K562 (cell line): ENCODE measurements at regions not wholly inside any gene's neighbourhood (a gene's known extent, or its start where the extent isn't known, plus 50 kb on each side); places are given as distances from the start of the nearest gene placed in this dataset.

Experiments used
- ATAC-seq: fragments of 200-7000 bp; cut with Tn5 transposase; 3 replicates; pipeline ENCODE4 v1.9.1; 2020; ENCODE audit warnings: moderate library complexity
- BruUV-seq: library from RNA; stranded (reverse); fragments of 400-500 nt; replicated peaks from 2 replicates; lab custom pipeline; 2021; lab: Mats Ljungman, UMichigan
- CTCF ChIA-PET: fragments of 300-600 bp; formaldehyde crosslinking; extraction: SDS; loops from one replicate; lab custom pipeline; 2021; ENCODE audit warnings: low intra/inter-chr PET ratio; lab: Yijun Ruan, JAX
- POLR2A ChIA-PET: fragments of 300-600, 350-650 bp; sonication (Branson Sonifier 250); formaldehyde crosslinking; extraction: SDS; loops from one replicate; lab custom pipeline; 2021; ENCODE audit warnings: antibody characterized with exemption, inconsistent platforms; lab: Yijun Ruan, JAX
- DNase-seq, 4 experiments: peaks; one replicate each; pipeline versions ENCODE4 v3.0.0 to v3.0.0-alpha.2; 2011 to 2018; ENCODE audit warnings: low spot score in 3 of 4, mixed read lengths in 3 of 4; ENCODE audit errors: extremely low read depth in 1 of 4
- FAIRE-seq: peaks from 2 replicates; lab custom pipeline; 2011; peaks lifted over from hg19 to GRCh38; lab: Jason Lieb, UNC
- H2AFZ ChIP-seq: 2 replicates; pipeline ENCODE4 v1.6.0; 2011; ENCODE audit warnings: low read depth, low read length, control low read depth, inconsistent platforms
- H3K27ac ChIP-seq: fragments of 200-600 bp; 3 replicates; pipeline ENCODE4 v1.8.0; 2011; ENCODE audit warnings: low read depth, mild to moderate bottlenecking, control low read depth, inconsistent platforms, low read length, moderate library complexity, mixed read lengths; ENCODE audit errors: extremely low read depth
- H3K27me3 ChIP-seq, 2 experiments: fragments of 300-600 bp in 1 of 2; 2 replicates in 1 of 2; 3 replicates in 1 of 2; pipeline versions ENCODE4 v1.6.0 to v1.8.0; 2011; ENCODE audit warnings: inconsistent platforms in 2 of 2, low read length in 2 of 2, mild to moderate bottlenecking in 1 of 2, mixed read lengths in 1 of 2, moderate library complexity in 1 of 2; ENCODE audit not compliant: control insufficient read depth in 2 of 2, insufficient read depth in 2 of 2
- H3K36me3 ChIP-seq: fragments of 300-600 bp; 3 replicates; pipeline ENCODE4 v1.8.0; 2011; ENCODE audit warnings: mild to moderate bottlenecking, low read length, inconsistent platforms; ENCODE audit not compliant: control insufficient read depth, insufficient read depth
- H3K4me1 ChIP-seq, 2 experiments: fragments of 200-600 bp in 1 of 2; replicated peaks in 1 of 2; 2 replicates in 1 of 2; 3 replicates in 1 of 2; pipeline versions ENCODE4 v1.5.1 to v1.8.0; 2011; ENCODE audit warnings: inconsistent platforms in 2 of 2, low read length in 2 of 2, mild to moderate bottlenecking in 1 of 2, mixed read lengths in 1 of 2, moderate library complexity in 1 of 2; ENCODE audit not compliant: control insufficient read depth in 2 of 2, insufficient read depth in 2 of 2
- H3K4me2 ChIP-seq: 2 replicates; pipeline ENCODE4 v1.6.1; 2011; ENCODE audit warnings: low read length, control low read depth, inconsistent platforms, mixed read lengths; ENCODE audit not compliant: insufficient read depth
- H3K4me3 ChIP-seq: fragments of 200-600 bp; sonication (generic), shearing (Covaris generic); 2 replicates; pipeline ENCODE4 v1.5.1; 2016; ENCODE audit warnings: control low read depth, inconsistent platforms
- H3K79me2 ChIP-seq: fragments of 200-600 bp; 3 replicates; pipeline ENCODE4 v1.8.0; 2011; ENCODE audit warnings: low read length, inconsistent platforms; ENCODE audit not compliant: control insufficient read depth, insufficient read depth
- H3K9ac ChIP-seq, 2 experiments: 2 replicates each; pipeline versions ENCODE4 v1.6.0 to v1.6.1; 2011; ENCODE audit warnings: low read depth in 2 of 2, low read length in 2 of 2, control low read depth in 1 of 2, inconsistent platforms in 1 of 2, mild to moderate bottlenecking in 1 of 2, mixed read lengths in 1 of 2; ENCODE audit not compliant: insufficient read depth in 1 of 2
- H3K9me1 ChIP-seq: one replicate; pipeline ENCODE4 v1.6.0; 2011; ENCODE audit warnings: inconsistent platforms, mild to moderate bottlenecking, low read length, moderate library complexity; ENCODE audit not compliant: control insufficient read depth, insufficient read depth
- H3K9me3 ChIP-seq: replicated peaks from 2 replicates; pipeline ENCODE4 v1.5.1; 2011; ENCODE audit warnings: low read depth, low read length, inconsistent platforms; ENCODE audit not compliant: control insufficient read depth, insufficient read depth
- H4K20me1 ChIP-seq: replicated peaks from 2 replicates; pipeline ENCODE4 v1.6.1; 2011; ENCODE audit warnings: low read length, inconsistent platforms, mixed read lengths; ENCODE audit not compliant: control insufficient read depth, insufficient read depth
- BMI1 ChIP-seq: fragments of 150-350 bp; IDR thresholded peaks from 2 replicates; pipeline ENCODE4 v1.6.1; 2014; ENCODE audit warnings: low read length
- DPF2 ChIP-seq: fragments of 450-650 bp; IDR thresholded peaks from 2 replicates; pipeline ENCODE4 v1.6.1; 2016
- FOXJ2 ChIP-seq: fragments of 200-800 bp; sonication (Bioruptor generic); IDR thresholded peaks from 2 replicates; pipeline ENCODE4 v1.6.1; 2016; ENCODE audit warnings: missing genetic modification characterization, missing compliant biosample characterization
- GATA2 ChIP-seq: sonication (generic); formaldehyde crosslinking; IDR thresholded peaks from 2 replicates; pipeline ENCODE4 v1.4.0; 2020; ENCODE audit warnings: mild to moderate bottlenecking, missing genetic modification reagents
- IRF2 ChIP-seq: sonication (generic); formaldehyde crosslinking; IDR thresholded peaks from 2 replicates; pipeline ENCODE4 v1.8.1; 2022; ENCODE audit warnings: mild to moderate bottlenecking, missing genetic modification reagents
- RBM39 ChIP-seq: fragments of 200-400 bp; formaldehyde crosslinking; optimal IDR thresholded peaks from 2 replicates; pipeline ENCODE3; 2018; ENCODE audit warnings: low read depth, low read length
- USF2 ChIP-seq: sonication (generic); formaldehyde crosslinking; IDR thresholded peaks from 2 replicates; pipeline ENCODE4 v1.5.0; 2020; ENCODE audit warnings: missing genetic modification reagents
- ZC3H4 ChIP-seq: sonication (generic); formaldehyde crosslinking; IDR thresholded peaks from 2 replicates; pipeline ENCODE4 v1.9.0; 2021; ENCODE audit warnings: missing genetic modification reagents, borderline replicate concordance
- ZNF696 ChIP-seq: fragments of 250-450 bp; sonication (Bioruptor Pico); conservative IDR thresholded peaks from 2 replicates; pipeline ENCODE4 v1.4.0; 2020; ENCODE audit warnings: mild to moderate bottlenecking, moderate library complexity
- WGBS: fragments of 100-300 bp; shearing (Covaris generic); methylation state at CpG from one replicate; pipeline ENCODE4 v1.1.6; 2016; ENCODE audit warnings: low coverage, mixed read lengths; ENCODE audit not compliant: insufficient coverage; ENCODE audit errors: missing lambda C conversion rate; 5-methylcytosine and 5-hydroxymethylcytosine counted together
- in situ Hi-C: fragments of 300-500 bp; cut with MboI; formaldehyde crosslinking; loops from 4 replicates; pipeline ENCODE4 v1.15.0; 2018; ENCODE audit warnings: inconsistent platforms, mixed read lengths
- intact Hi-C: fragments of 100-400 bp; cut with micrococcal nuclease; formaldehyde crosslinking; loops from 2 replicates; pipeline ENCODE4 v1.14.2; 2022

GRCh38 chr22:48436201-48436931, 1391.3 kb downstream of the BRD1 start:
- H3K4me2 ChIP-seq = no peak overlapping the region
- H3K36me3 ChIP-seq = no peaks in the 10 kb centered on the region
- no peaks in the 10 kb centered on the region for H3K9me3 ChIP-seq
- H4K20me1 ChIP-seq = no peaks in the 10 kb centered on the region
- ChIA-PET CTCF (no interaction called here), POLR2A (interaction anchor here (0.6 to 0.7 kb wide), 2 partner anchors 10 to 98 kb away, joined by 3 read pairs; no protein-coding TSS in a partner anchor)
- intact Hi-C loops = no loop called here
- no peaks in the 10 kb centered on the region for H3K79me2 ChIP-seq
- H3K27me3 ChIP-seq = peaks cover 0 to 21% of the 10 kb centered on the region in 2 experiments; a peak in 1 of 5 replicates
- H3K9me1 ChIP-seq = no peaks in the 10 kb centered on the region
- WGBS = 0% methylated on average over 14 of the region's 17 CpGs
- H3K4me1 ChIP-seq = 0 out of 5 replicates have a peak, but pooled peaks cover 0 to 2% of the 10 kb centered on the region in 2 experiments
- H3K27ac ChIP-seq = no peak overlapping the region
- no peak for TF ChIP-seq USF2 (CRISPR knock-in tag)
- TF ChIP-seq DPF2 = no peak
- TF ChIP-seq RBM39 = no peak
- no peak for TF ChIP-seq ZC3H4 (CRISPR knock-in tag)
- no peak for TF ChIP-seq ZNF696 (CRISPR knock-in tag)
- TF ChIP-seq BMI1 = no peak
- no peak for TF ChIP-seq FOXJ2 (tag)
- no peak for TF ChIP-seq GATA2
- TF ChIP-seq IRF2 (CRISPR knock-in tag) = no peak
- FAIRE-seq = no peak
- no peak overlapping the region for H2AFZ ChIP-seq
- H3K4me3 ChIP-seq = no peak overlapping the region
- no peak for ATAC-seq
- BruUV-seq = no TSS peak
- DNase-seq = no peak
- in situ Hi-C loops = no loop called here
- H3K9ac ChIP-seq = no peak overlapping the region
